ENCODE measurements at regions not wholly inside any gene's neighbourhood (a gene's known extent, or its start where the extent isn't known, plus 50 kb on each side); places are given as distances from the start of the nearest gene placed in this dataset.
A peak's percentile ranks its signal among the peaks of the same experiment; 100 is the strongest.
"Not testable (repeated sequence)": the region's sequence is repeated elsewhere in the genome, so short reads cannot be mapped to it uniquely, and the experiment has no call there.

- Histone ChIP-seq H3K27ac (peak overlapping the region in 1 of 2 donors; percentile 2), H3K36me3 (ENCODE audit: low read depth, missing control alignments) (no peaks in the 10 kb centered on the region), H3K4me1 (no peaks in the 10 kb centered on the region), H3K9me3 (no peaks in the 10 kb centered on the region), H3K4me3 (no peak overlapping the region), H3K27me3 (no peaks in the 10 kb centered on the region)
- TF ChIP-seq CTCF (IDR thresholded peaks at IDR 0.05) = no peak
- TF ChIP-seq POLR2A (IDR thresholded peaks at IDR 0.05) = no peak
- DNase-seq = no peak
- WGBS, 2 donors = 31 to 33% methylated on average over 2 of the region's 2 CpGs
- intact Hi-C loops (cut with DNase I; ENCODE audit: low total_unique reads) = no loop called here
Observed at GRCh38 chr6:160881148-160881808, 110.3 kb upstream of the MAP3K4 start.

GRCh38 chr6:160882006-160882405 is 109.6 kb upstream of the MAP3K4 start:
- H3K27ac ChIP-seq = peak overlapping the region in 1 of 2 donors; percentile 2
- intact Hi-C loops (cut with DNase I; ENCODE audit: low total_unique reads) = no loop called here
- TF ChIP-seq POLR2A (IDR thresholded peaks at IDR 0.05) = no peak
- TF ChIP-seq CTCF (IDR thresholded peaks at IDR 0.05) = no peak
- no peaks in the 10 kb centered on the region for H3K4me1 ChIP-seq
- no peaks in the 10 kb centered on the region for H3K27me3 ChIP-seq
- H3K4me3 ChIP-seq = no peak overlapping the region
- H3K9me3 ChIP-seq = no peaks in the 10 kb centered on the region
- 44% methylated on average over 2 of the region's 2 CpGs for WGBS, 2 donors
- no peaks in the 10 kb centered on the region for H3K36me3 ChIP-seq (ENCODE audit: low read depth, missing control alignments)
- no peak for DNase-seq

- Histone ChIP-seq H3K4me3 (no peak overlapping the region), H3K4me1 (no peaks in the 10 kb centered on the region), H3K27me3 (no peaks in the 10 kb centered on the region), H3K36me3 (ENCODE audit: low read depth, missing control alignments) (no peaks in the 10 kb centered on the region), H3K27ac (no peak overlapping the region), H3K9me3 (no peaks in the 10 kb centered on the region)
- DNase-seq = no peak
- intact Hi-C loops (cut with DNase I; ENCODE audit: low total_unique reads) = no loop called here
- 70 to 71% methylated on average over 5 of the region's 5 CpGs for WGBS, 2 donors
- TF ChIP-seq POLR2A (IDR thresholded peaks at IDR 0.05) (no peak), CTCF (IDR thresholded peaks at IDR 0.05) (no peak)
Observed at GRCh38 chr6:160882791-160883279, 108.7 kb upstream of the MAP3K4 start.

- Histone ChIP-seq H3K27ac (no peak overlapping the region), H3K4me1 (no peaks in the 10 kb centered on the region), H3K4me3 (no peak overlapping the region), H3K27me3 (no peaks in the 10 kb centered on the region), H3K9me3 (no peaks in the 10 kb centered on the region), H3K36me3 (ENCODE audit: low read depth, missing control alignments) (no peaks in the 10 kb centered on the region)
- WGBS, 2 donors = 76 to 80% methylated on average over 2 of the region's 2 CpGs
- TF ChIP-seq POLR2A (IDR thresholded peaks at IDR 0.05) (no peak), CTCF (IDR thresholded peaks at IDR 0.05) (no peak)
- DNase-seq = no peak
- intact Hi-C loops (cut with DNase I; ENCODE audit: low total_unique reads) = no loop called here
Observed at GRCh38 chr6:160883560-160883959, 108.0 kb upstream of the MAP3K4 start.

- no peaks in the 10 kb centered on the region for H3K27me3 ChIP-seq
- intact Hi-C loops (cut with DNase I; ENCODE audit: low total_unique reads) = no loop called here
- H3K4me3 ChIP-seq = no peak overlapping the region
- no peak for TF ChIP-seq POLR2A (IDR thresholded peaks at IDR 0.05)
- TF ChIP-seq CTCF (IDR thresholded peaks at IDR 0.05) = no peak
- 69 to 71% methylated on average over 4 of the region's 4 CpGs for WGBS, 2 donors
- DNase-seq = no peak
- no peaks in the 10 kb centered on the region for H3K9me3 ChIP-seq
- H3K36me3 ChIP-seq (ENCODE audit: low read depth, missing control alignments) = no peaks in the 10 kb centered on the region
- no peaks in the 10 kb centered on the region for H3K4me1 ChIP-seq
- H3K27ac ChIP-seq = no peak overlapping the region
Observed at GRCh38 chr6:160883999-160884398, 107.6 kb upstream of the MAP3K4 start.

GRCh38 chr6:160889148-160889547 is 102.4 kb upstream of the MAP3K4 start:
- H3K36me3 ChIP-seq (ENCODE audit: low read depth, missing control alignments); H3K4me1 ChIP-seq; DNase-seq; H3K27ac ChIP-seq; H3K27me3 ChIP-seq; H3K4me3 ChIP-seq; H3K9me3 ChIP-seq; intact Hi-C loops (cut with DNase I; ENCODE audit: low total_unique reads): not testable (repeated sequence)
- 75 to 92% methylated on average over 1 of the region's 1 CpG for WGBS, 2 donors
